K562 (cell line): ENCODE measurements at regions not wholly inside any gene's neighbourhood (a gene's known extent, or its start where the extent isn't known, plus 50 kb on each side); places are given as distances from the start of the nearest gene placed in this dataset.

Source experiments
- ATAC-seq: fragments of 200-7000 bp; cut with Tn5 transposase; 3 replicates; pipeline ENCODE4 v1.9.1; 2020; ENCODE audit warnings: moderate library complexity
- BruUV-seq: library from RNA; stranded (reverse); fragments of 400-500 nt; replicated peaks from 2 replicates; lab custom pipeline; 2021; lab: Mats Ljungman, UMichigan
- CTCF ChIA-PET: fragments of 300-600 bp; formaldehyde crosslinking; extraction: SDS; loops from one replicate; lab custom pipeline; 2021; ENCODE audit warnings: low intra/inter-chr PET ratio; lab: Yijun Ruan, JAX
- POLR2A ChIA-PET: fragments of 300-600, 350-650 bp; sonication (Branson Sonifier 250); formaldehyde crosslinking; extraction: SDS; loops from one replicate; lab custom pipeline; 2021; ENCODE audit warnings: antibody characterized with exemption, inconsistent platforms; lab: Yijun Ruan, JAX
- DNase-seq, 4 experiments: peaks; one replicate each; pipeline versions ENCODE4 v3.0.0 to v3.0.0-alpha.2; 2011 to 2018; ENCODE audit warnings: low spot score in 3 of 4, mixed read lengths in 3 of 4; ENCODE audit errors: extremely low read depth in 1 of 4
- FAIRE-seq: peaks from 2 replicates; lab custom pipeline; 2011; peaks lifted over from hg19 to GRCh38; lab: Jason Lieb, UNC
- H2AFZ ChIP-seq: 2 replicates; pipeline ENCODE4 v1.6.0; 2011; ENCODE audit warnings: low read depth, low read length, control low read depth, inconsistent platforms
- H3K27ac ChIP-seq: fragments of 200-600 bp; 3 replicates; pipeline ENCODE4 v1.8.0; 2011; ENCODE audit warnings: low read depth, mild to moderate bottlenecking, control low read depth, inconsistent platforms, low read length, moderate library complexity, mixed read lengths; ENCODE audit errors: extremely low read depth
- H3K27me3 ChIP-seq, 2 experiments: fragments of 300-600 bp in 1 of 2; 2 replicates in 1 of 2; 3 replicates in 1 of 2; pipeline versions ENCODE4 v1.6.0 to v1.8.0; 2011; ENCODE audit warnings: inconsistent platforms in 2 of 2, low read length in 2 of 2, mild to moderate bottlenecking in 1 of 2, mixed read lengths in 1 of 2, moderate library complexity in 1 of 2; ENCODE audit not compliant: control insufficient read depth in 2 of 2, insufficient read depth in 2 of 2
- H3K36me3 ChIP-seq: fragments of 300-600 bp; 3 replicates; pipeline ENCODE4 v1.8.0; 2011; ENCODE audit warnings: mild to moderate bottlenecking, low read length, inconsistent platforms; ENCODE audit not compliant: control insufficient read depth, insufficient read depth
- H3K4me1 ChIP-seq, 2 experiments: fragments of 200-600 bp in 1 of 2; replicated peaks in 1 of 2; 2 replicates in 1 of 2; 3 replicates in 1 of 2; pipeline versions ENCODE4 v1.5.1 to v1.8.0; 2011; ENCODE audit warnings: inconsistent platforms in 2 of 2, low read length in 2 of 2, mild to moderate bottlenecking in 1 of 2, mixed read lengths in 1 of 2, moderate library complexity in 1 of 2; ENCODE audit not compliant: control insufficient read depth in 2 of 2, insufficient read depth in 2 of 2
- H3K4me2 ChIP-seq: 2 replicates; pipeline ENCODE4 v1.6.1; 2011; ENCODE audit warnings: low read length, control low read depth, inconsistent platforms, mixed read lengths; ENCODE audit not compliant: insufficient read depth
- H3K4me3 ChIP-seq: fragments of 200-600 bp; sonication (generic), shearing (Covaris generic); 2 replicates; pipeline ENCODE4 v1.5.1; 2016; ENCODE audit warnings: control low read depth, inconsistent platforms
- H3K79me2 ChIP-seq: fragments of 200-600 bp; 3 replicates; pipeline ENCODE4 v1.8.0; 2011; ENCODE audit warnings: low read length, inconsistent platforms; ENCODE audit not compliant: control insufficient read depth, insufficient read depth
- H3K9ac ChIP-seq, 2 experiments: 2 replicates each; pipeline versions ENCODE4 v1.6.0 to v1.6.1; 2011; ENCODE audit warnings: low read depth in 2 of 2, low read length in 2 of 2, control low read depth in 1 of 2, inconsistent platforms in 1 of 2, mild to moderate bottlenecking in 1 of 2, mixed read lengths in 1 of 2; ENCODE audit not compliant: insufficient read depth in 1 of 2
- H3K9me1 ChIP-seq: one replicate; pipeline ENCODE4 v1.6.0; 2011; ENCODE audit warnings: inconsistent platforms, mild to moderate bottlenecking, low read length, moderate library complexity; ENCODE audit not compliant: control insufficient read depth, insufficient read depth
- H3K9me3 ChIP-seq: replicated peaks from 2 replicates; pipeline ENCODE4 v1.5.1; 2011; ENCODE audit warnings: low read depth, low read length, inconsistent platforms; ENCODE audit not compliant: control insufficient read depth, insufficient read depth
- H4K20me1 ChIP-seq: replicated peaks from 2 replicates; pipeline ENCODE4 v1.6.1; 2011; ENCODE audit warnings: low read length, inconsistent platforms, mixed read lengths; ENCODE audit not compliant: control insufficient read depth, insufficient read depth
- CHD7 ChIP-seq: fragments of 200-600 bp; sonication (generic); IDR thresholded peaks from one replicate; pipeline ENCODE4 v1.6.1; 2012; ENCODE audit warnings: mild to moderate bottlenecking, low read depth, low read length, inconsistent platforms
- E2F4 ChIP-seq: sonication (generic); formaldehyde crosslinking; IDR thresholded peaks from 2 replicates; pipeline ENCODE4 v1.8.0; 2022; ENCODE audit warnings: mild to moderate bottlenecking, low read depth, missing genetic modification reagents
- EP400 ChIP-seq: fragments of 450-650 bp; IDR thresholded peaks from 2 replicates; pipeline ENCODE4 v1.6.1; 2017; ENCODE audit warnings: antibody characterized with exemption, mild to moderate bottlenecking, moderate library complexity
- PHF20 ChIP-seq: fragments of 450-650 bp; IDR thresholded peaks from 2 replicates; pipeline ENCODE4 v1.6.1; 2018; ENCODE audit not compliant: partially characterized antibody
- SIRT6 ChIP-seq: IDR thresholded peaks from one replicate; pipeline ENCODE4 v1.6.1; 2012; ENCODE audit warnings: low read depth, mild to moderate bottlenecking, control low read depth, inconsistent platforms, low read length, moderate library complexity
- ZBTB5 ChIP-seq: fragments of 450-650 bp; IDR thresholded peaks from 2 replicates; pipeline ENCODE4 v1.6.1; 2017; ENCODE audit warnings: antibody characterized with exemption
- ZNF512 ChIP-seq: IDR thresholded peaks from 2 replicates; pipeline ENCODE4 v1.6.1; 2016; ENCODE audit warnings: missing genetic modification characterization, missing compliant biosample characterization
- WGBS: fragments of 100-300 bp; shearing (Covaris generic); methylation state at CpG from one replicate; pipeline ENCODE4 v1.1.6; 2016; ENCODE audit warnings: low coverage, mixed read lengths; ENCODE audit not compliant: insufficient coverage; ENCODE audit errors: missing lambda C conversion rate; 5-methylcytosine and 5-hydroxymethylcytosine counted together
- in situ Hi-C: fragments of 300-500 bp; cut with MboI; formaldehyde crosslinking; loops from 4 replicates; pipeline ENCODE4 v1.15.0; 2018; ENCODE audit warnings: inconsistent platforms, mixed read lengths
- intact Hi-C: fragments of 100-400 bp; cut with micrococcal nuclease; formaldehyde crosslinking; loops from 2 replicates; pipeline ENCODE4 v1.14.2; 2022

GRCh38 chr12:58712976-58713375 lies 207.3 kb downstream of the LRIG3 start:
- CTCF ChIA-PET, result no interaction called here
- H3K4me2 ChIP-seq, result no peak overlapping the region
- FAIRE-seq (no peak), DNase-seq (no peak), ATAC-seq (no peak)
- no peaks in the 10 kb centered on the region for H3K27me3 ChIP-seq
- no peak overlapping the region for H3K27ac ChIP-seq
- in situ Hi-C loops, result no loop called here
- 0% methylated on average over 1 of the region's 1 CpG for WGBS
- H3K9me3 ChIP-seq, result no peaks in the 10 kb centered on the region
- H3K4me3 ChIP-seq, result no peak overlapping the region
- no TSS peak for BruUV-seq
- H3K4me1 ChIP-seq, result no peaks in the 10 kb centered on the region
- H3K9me1 ChIP-seq, result no peaks in the 10 kb centered on the region
- H3K79me2 ChIP-seq, result no peaks in the 10 kb centered on the region
- H3K36me3 ChIP-seq, result no peaks in the 10 kb centered on the region
- H3K9ac ChIP-seq, result no peak overlapping the region
- H2AFZ ChIP-seq, result no peak overlapping the region
- POLR2A ChIA-PET, result no interaction called here
- H4K20me1 ChIP-seq, result no peaks in the 10 kb centered on the region
- intact Hi-C loops, result no loop called here
- TF ChIP-seq CHD7, result no peak
- no peak for TF ChIP-seq E2F4
- TF ChIP-seq SIRT6, result no peak
- no peak for TF ChIP-seq ZBTB5
- no peak for TF ChIP-seq EP400
- no peak for TF ChIP-seq ZNF512 (tag)
- no peak for TF ChIP-seq PHF20
